RWPE2 (cell line): ENCODE measurements at regions not wholly inside any gene's neighbourhood (a gene's known extent, or its start where the extent isn't known, plus 50 kb on each side); places are given as distances from the start of the nearest gene placed in this dataset.

Source experiments
- ATAC-seq: fragments of 200-7000 bp; cut with Tn5 transposase; 3 replicates; pipeline ENCODE4 v1.9.1; 2021; ENCODE audit warnings: low read depth
- DNase-seq: peaks from one replicate; pipeline ENCODE4 v3.0.0-alpha.2; 2020; ENCODE audit warnings: low spot score
- H3K27ac ChIP-seq: fragments of 450-650 bp; 2 replicates; pipeline ENCODE4 v1.5.1; 2017; ENCODE audit warnings: mild to moderate bottlenecking; ENCODE audit not compliant: poor library complexity, severe bottlenecking
- H3K27me3 ChIP-seq: fragments of 250-450 bp; sonication (Bioruptor Pico); 2 replicates; pipeline ENCODE4 v1.5.1; 2021; ENCODE audit warnings: mild to moderate bottlenecking, moderate library complexity; ENCODE audit not compliant: insufficient read depth, poor library complexity, severe bottlenecking
- H3K36me3 ChIP-seq: fragments of 250-450 bp; sonication (Bioruptor Pico); 2 replicates; pipeline ENCODE4 v1.5.1; 2020; ENCODE audit warnings: low read depth, mild to moderate bottlenecking, moderate library complexity
- H3K4me1 ChIP-seq: fragments of 250-450 bp; sonication (Bioruptor Pico); 2 replicates; pipeline ENCODE4 v1.5.1; 2021; ENCODE audit warnings: mild to moderate bottlenecking, moderate library complexity; ENCODE audit not compliant: insufficient read depth, poor library complexity, severe bottlenecking
- H3K4me3 ChIP-seq: fragments of 250-450 bp; sonication (Bioruptor Pico); 2 replicates; pipeline ENCODE4 v1.5.1; 2021; ENCODE audit warnings: mild to moderate bottlenecking, moderate library complexity; ENCODE audit not compliant: severe bottlenecking
- H3K9me3 ChIP-seq: fragments of 250-450 bp; sonication (Bioruptor Pico); 2 replicates; pipeline ENCODE4 v1.5.1; 2021; ENCODE audit warnings: mild to moderate bottlenecking, moderate library complexity; ENCODE audit not compliant: severe bottlenecking
- CTCF ChIP-seq: fragments of 450-650 bp; IDR thresholded peaks from one replicate; pipeline ENCODE4 v1.5.1; 2017; ENCODE audit warnings: mild to moderate bottlenecking, moderate library complexity; ENCODE audit not compliant: poor library complexity, severe bottlenecking

GRCh38 chr21:35895598-35895997 lies 164.7 kb downstream of the SETD4 start:
- TF ChIP-seq CTCF: no peak
- ATAC-seq: no peak

GRCh38 chr21:35893156-35893555 lies 167.2 kb downstream of the SETD4 start:
- TF ChIP-seq CTCF: no peak
- Histone ChIP-seq H3K27ac (no peak overlapping the region), H3K4me1 (no peaks in the 10 kb centered on the region), H3K4me3 (no peak overlapping the region), H3K36me3 (no peaks in the 10 kb centered on the region), H3K27me3 (no peaks in the 10 kb centered on the region), H3K9me3 (no peaks in the 10 kb centered on the region)
- ATAC-seq (no peak), DNase-seq (no peak)

More at GRCh38 chr21:35895598-35895997, 164.7 kb downstream of the SETD4 start:
- Histone ChIP-seq H3K27ac (no peak overlapping the region), H3K4me3 (no peak overlapping the region), H3K4me1 (no peaks in the 10 kb centered on the region), H3K9me3 (no peaks in the 10 kb centered on the region), H3K27me3 (no peaks in the 10 kb centered on the region), H3K36me3 (no peaks in the 10 kb centered on the region)
- no peak for DNase-seq

- H3K36me3 ChIP-seq: no peaks in the 10 kb centered on the region
- no peaks in the 10 kb centered on the region for H3K9me3 ChIP-seq
- no peaks in the 10 kb centered on the region for H3K4me1 ChIP-seq
- H3K27me3 ChIP-seq: peaks cover 22% of the 10 kb centered on the region
- no peak for ATAC-seq
- no peak overlapping the region for H3K4me3 ChIP-seq
- no peak overlapping the region for H3K27ac ChIP-seq
- DNase-seq: no peak
- no peak for TF ChIP-seq CTCF
Observed at GRCh38 chr21:35886887-35887286, 173.4 kb downstream of the SETD4 start.

GRCh38 chr21:35885942-35886541 lies 174.3 kb downstream of the SETD4 start:
- Histone ChIP-seq H3K4me1 (no peaks in the 10 kb centered on the region), H3K9me3 (no peaks in the 10 kb centered on the region), H3K4me3 (no peak overlapping the region), H3K27me3 (peaks cover 22% of the 10 kb centered on the region), H3K36me3 (no peaks in the 10 kb centered on the region), H3K27ac (no peak overlapping the region)
- ATAC-seq (no peak), DNase-seq (no peak)
- TF ChIP-seq CTCF: no peak

GRCh38 chr21:35882791-35883240 lies 177.5 kb downstream of the SETD4 start:
- TF ChIP-seq CTCF: no peak
- ATAC-seq (no peak), DNase-seq (no peak)
- peaks cover 22% of the 10 kb centered on the region for H3K27me3 ChIP-seq
- H3K4me1 ChIP-seq: no peaks in the 10 kb centered on the region
- no peaks in the 10 kb centered on the region for H3K36me3 ChIP-seq
- no peak overlapping the region for H3K27ac ChIP-seq
- no peak overlapping the region for H3K4me3 ChIP-seq
- no peaks in the 10 kb centered on the region for H3K9me3 ChIP-seq
